HL-60 (cell line): ENCODE measurements at regions not wholly inside any gene's neighbourhood (a gene's known extent, or its start where the extent isn't known, plus 50 kb on each side); places are given as distances from the start of the nearest gene placed in this dataset.
"Not testable (repeated sequence)": the region's sequence is repeated elsewhere in the genome, so short reads cannot be mapped to it uniquely, and the experiment has no call there.

ENCODE experiments used
- REST ChIP-seq: IDR thresholded peaks from 2 replicates; pipeline ENCODE4 v1.6.1; 2012; ENCODE audit warnings: low read depth; ENCODE audit not compliant: insufficient replicate concordance
- SPI1 ChIP-seq: IDR thresholded peaks from 2 replicates; pipeline ENCODE4 v1.6.1; 2012; ENCODE audit warnings: low read depth, mild to moderate bottlenecking, borderline replicate concordance
- TF ChIP-seq, protein P1 (sequence below): IDR thresholded peaks from one replicate; pipeline ENCODE4 v1.5.1; 2011; ENCODE audit warnings: low read length, control low read depth, inconsistent platforms; ENCODE audit not compliant: insufficient read depth

DNA sequence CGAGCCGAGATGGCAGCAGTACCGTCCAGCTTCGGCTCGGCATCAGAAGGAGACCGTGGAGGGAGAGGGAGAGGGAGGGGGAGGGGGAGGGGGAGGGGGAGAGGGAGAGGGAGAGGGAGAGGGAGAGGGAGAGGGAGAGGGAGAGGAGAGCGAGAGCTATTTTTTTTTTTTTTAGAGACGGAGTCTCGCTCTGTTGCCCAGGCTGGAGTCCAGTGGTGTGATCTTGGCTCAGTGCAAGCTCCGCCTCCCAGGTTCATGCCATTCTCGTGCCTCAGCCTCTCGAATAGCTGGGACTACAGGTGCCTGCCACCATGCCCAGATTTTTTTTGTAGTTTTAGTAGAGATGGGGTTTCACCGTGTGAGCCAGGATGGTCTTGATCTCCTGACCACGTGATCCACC is 106.1 kb upstream of the EEF2KMT start:
- TF ChIP-seq, protein P1, sequence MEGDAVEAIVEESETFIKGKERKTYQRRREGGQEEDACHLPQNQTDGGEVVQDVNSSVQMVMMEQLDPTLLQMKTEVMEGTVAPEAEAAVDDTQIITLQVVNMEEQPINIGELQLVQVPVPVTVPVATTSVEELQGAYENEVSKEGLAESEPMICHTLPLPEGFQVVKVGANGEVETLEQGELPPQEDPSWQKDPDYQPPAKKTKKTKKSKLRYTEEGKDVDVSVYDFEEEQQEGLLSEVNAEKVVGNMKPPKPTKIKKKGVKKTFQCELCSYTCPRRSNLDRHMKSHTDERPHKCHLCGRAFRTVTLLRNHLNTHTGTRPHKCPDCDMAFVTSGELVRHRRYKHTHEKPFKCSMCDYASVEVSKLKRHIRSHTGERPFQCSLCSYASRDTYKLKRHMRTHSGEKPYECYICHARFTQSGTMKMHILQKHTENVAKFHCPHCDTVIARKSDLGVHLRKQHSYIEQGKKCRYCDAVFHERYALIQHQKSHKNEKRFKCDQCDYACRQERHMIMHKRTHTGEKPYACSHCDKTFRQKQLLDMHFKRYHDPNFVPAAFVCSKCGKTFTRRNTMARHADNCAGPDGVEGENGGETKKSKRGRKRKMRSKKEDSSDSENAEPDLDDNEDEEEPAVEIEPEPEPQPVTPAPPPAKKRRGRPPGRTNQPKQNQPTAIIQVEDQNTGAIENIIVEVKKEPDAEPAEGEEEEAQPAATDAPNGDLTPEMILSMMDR = not testable (repeated sequence)
- not testable (repeated sequence) for TF ChIP-seq SPI1, REST
